ENCODE measurements at regions not wholly inside any gene's neighbourhood (a gene's known extent, or its start where the extent isn't known, plus 50 kb on each side); places are given as distances from the start of the nearest gene placed in this dataset.

DNA sequence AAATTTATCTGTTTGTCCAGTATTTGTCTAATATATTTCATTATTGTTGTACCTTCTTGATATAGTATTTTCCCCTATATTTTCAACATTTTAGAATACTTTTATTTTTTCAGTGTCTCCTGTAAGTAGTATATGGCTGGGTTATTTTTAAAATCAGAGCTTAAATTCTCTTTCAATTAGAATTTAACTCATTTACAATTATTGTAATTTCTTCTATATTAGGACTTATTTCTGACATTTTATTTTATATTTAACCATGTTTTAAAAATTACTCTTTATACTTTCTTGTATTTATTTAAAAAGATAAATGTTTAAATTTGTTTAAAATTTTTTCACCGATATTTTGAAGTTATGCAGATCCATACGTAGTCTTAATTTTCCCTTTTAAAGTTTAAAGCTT, 220.0 kb upstream of the NPVF start:
- TF ChIP-seq, protein P1, sequence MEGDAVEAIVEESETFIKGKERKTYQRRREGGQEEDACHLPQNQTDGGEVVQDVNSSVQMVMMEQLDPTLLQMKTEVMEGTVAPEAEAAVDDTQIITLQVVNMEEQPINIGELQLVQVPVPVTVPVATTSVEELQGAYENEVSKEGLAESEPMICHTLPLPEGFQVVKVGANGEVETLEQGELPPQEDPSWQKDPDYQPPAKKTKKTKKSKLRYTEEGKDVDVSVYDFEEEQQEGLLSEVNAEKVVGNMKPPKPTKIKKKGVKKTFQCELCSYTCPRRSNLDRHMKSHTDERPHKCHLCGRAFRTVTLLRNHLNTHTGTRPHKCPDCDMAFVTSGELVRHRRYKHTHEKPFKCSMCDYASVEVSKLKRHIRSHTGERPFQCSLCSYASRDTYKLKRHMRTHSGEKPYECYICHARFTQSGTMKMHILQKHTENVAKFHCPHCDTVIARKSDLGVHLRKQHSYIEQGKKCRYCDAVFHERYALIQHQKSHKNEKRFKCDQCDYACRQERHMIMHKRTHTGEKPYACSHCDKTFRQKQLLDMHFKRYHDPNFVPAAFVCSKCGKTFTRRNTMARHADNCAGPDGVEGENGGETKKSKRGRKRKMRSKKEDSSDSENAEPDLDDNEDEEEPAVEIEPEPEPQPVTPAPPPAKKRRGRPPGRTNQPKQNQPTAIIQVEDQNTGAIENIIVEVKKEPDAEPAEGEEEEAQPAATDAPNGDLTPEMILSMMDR (IDR thresholded peaks at IDR 0.05): no peak
- TF ChIP-seq POLR2A (IDR thresholded peaks at IDR 0.05): no peak

All from Peyer's patch (tissue), 4 donors.